Neural cell (in vitro differentiated cells): ENCODE measurements at regions not wholly inside any gene's neighbourhood (a gene's known extent, or its start where the extent isn't known, plus 50 kb on each side); places are given as distances from the start of the nearest gene placed in this dataset.

Experiments
- H2AFZ ChIP-seq: fragments of 200-600, 300-800 bp; sonication (generic), shearing (Covaris generic); 2 replicates; pipeline ENCODE4 v1.6.0; 2014; ENCODE audit warnings: low read depth, mild to moderate bottlenecking, antibody characterized with exemption, low read length, moderate library complexity
- H3F3A ChIP-seq: fragments of 200-600 bp; shearing (Covaris generic); 2 replicates; pipeline ENCODE4 v1.6.1; 2016; ENCODE audit warnings: mild to moderate bottlenecking, moderate library complexity, mixed read lengths, antibody characterized with exemption, low read length; ENCODE audit not compliant: insufficient read depth, poor library complexity, severe bottlenecking
- H3K27ac ChIP-seq: fragments of 200-600, 300-800 bp; sonication (generic), shearing (Covaris generic); 2 replicates; pipeline ENCODE4 v1.5.1; 2014; ENCODE audit warnings: mild to moderate bottlenecking, low read length, moderate library complexity
- H3K27me3 ChIP-seq: fragments of 300-800, 200-600 bp; sonication (generic), shearing (Covaris generic); 2 replicates; pipeline ENCODE4 v1.6.0; 2014; ENCODE audit warnings: mild to moderate bottlenecking, low read depth, low read length, moderate library complexity; ENCODE audit not compliant: insufficient read depth
- H3K36me3 ChIP-seq: fragments of 300-800, 200-600 bp; sonication (generic), shearing (Covaris generic); 2 replicates; pipeline ENCODE4 v1.5.1; 2014; ENCODE audit warnings: mild to moderate bottlenecking, antibody characterized with exemption, low read length, moderate library complexity; ENCODE audit not compliant: insufficient read depth
- H3K4me2 ChIP-seq: fragments of 300-800, 200-600 bp; sonication (generic), shearing (Covaris generic); 2 replicates; pipeline ENCODE4 v1.6.0; 2014; ENCODE audit warnings: mild to moderate bottlenecking, low read length
- H3K4me3 ChIP-seq: fragments of 300-800, 200-600 bp; sonication (generic), shearing (Covaris generic); 2 replicates; pipeline ENCODE4 v1.5.1; 2014; ENCODE audit warnings: mild to moderate bottlenecking, low read length, moderate library complexity
- H3K79me2 ChIP-seq: fragments of 200-600 bp; shearing (Covaris generic); replicated peaks from 2 replicates; pipeline ENCODE4 v1.6.0; 2014; ENCODE audit warnings: mild to moderate bottlenecking, low read length, moderate library complexity; ENCODE audit not compliant: insufficient read depth
- H3K9ac ChIP-seq: fragments of 300-800, 200-600 bp; sonication (generic), shearing (Covaris generic); 2 replicates; pipeline ENCODE4 v1.6.1; 2016; ENCODE audit warnings: mild to moderate bottlenecking, low read length, mixed read lengths
- H3K9me2 ChIP-seq: fragments of 200-600 bp; shearing (Covaris generic); 2 replicates; pipeline ENCODE4 v1.6.1; 2016; ENCODE audit warnings: mild to moderate bottlenecking, low read length, mixed read lengths; ENCODE audit not compliant: insufficient read depth
- H3K9me3 ChIP-seq: fragments of 200-600, 300-800 bp; sonication (generic), shearing (Covaris generic); 2 replicates; pipeline ENCODE4 v1.6.1; 2016; ENCODE audit warnings: mild to moderate bottlenecking, mixed run types, low read length, moderate library complexity, mixed read lengths
- H4K20me1 ChIP-seq: fragments of 200-600 bp; shearing (Covaris generic); 2 replicates; pipeline ENCODE4 v1.6.1; 2016; ENCODE audit warnings: mild to moderate bottlenecking, mixed run types; ENCODE audit not compliant: insufficient read depth
- EP300 ChIP-seq: fragments of 450-650 bp; conservative IDR thresholded peaks from 2 replicates; pipeline ENCODE4 v1.6.1; 2014; ENCODE audit warnings: antibody characterized with exemption, mild to moderate bottlenecking, moderate library complexity; ENCODE audit not compliant: poor library complexity, severe bottlenecking
- EZH2 ChIP-seq: fragments of 200-600, 300-800 bp; shearing (Covaris generic), sonication (generic); IDR thresholded peaks from 2 replicates; pipeline ENCODE4 v1.6.1; 2014; ENCODE audit warnings: antibody characterized with exemption, low read length, borderline replicate concordance, mild to moderate bottlenecking; ENCODE audit not compliant: insufficient read depth, poor library complexity, severe bottlenecking
- MXI1 ChIP-seq: fragments of 450-650 bp; conservative IDR thresholded peaks from 2 replicates; pipeline ENCODE4 v1.6.1; 2014; ENCODE audit warnings: antibody characterized with exemption, mild to moderate bottlenecking; ENCODE audit not compliant: poor library complexity, severe bottlenecking
- POLR2AphosphoS5 ChIP-seq: IDR thresholded peaks from 2 replicates; pipeline ENCODE4 v1.6.1; 2012
- RAD21 ChIP-seq: fragments of 450-650 bp; conservative IDR thresholded peaks from 2 replicates; pipeline ENCODE4 v1.6.1; 2014; ENCODE audit warnings: antibody characterized with exemption, mild to moderate bottlenecking, moderate library complexity
- SMC3 ChIP-seq: fragments of 450-650 bp; conservative IDR thresholded peaks from 2 replicates; pipeline ENCODE4 v1.6.1; 2014; ENCODE audit warnings: antibody characterized with exemption, mild to moderate bottlenecking, moderate library complexity; ENCODE audit not compliant: poor library complexity
- TAF1 ChIP-seq: IDR thresholded peaks from 2 replicates; pipeline ENCODE4 v1.6.1; 2012; ENCODE audit warnings: low read depth
- TF ChIP-seq, protein P1 (sequence below): fragments of 450-650 bp; IDR thresholded peaks from 2 replicates; pipeline ENCODE4 v1.5.1; 2014; ENCODE audit warnings: antibody characterized with exemption, mild to moderate bottlenecking, moderate library complexity; ENCODE audit not compliant: poor library complexity, severe bottlenecking
- TF ChIP-seq, protein P2 (sequence below): IDR thresholded peaks from 2 replicates; pipeline ENCODE4 v1.6.1; 2012; ENCODE audit warnings: borderline replicate concordance

GRCh38 chr10:89829262-89829886, 128.0 kb downstream of the KIF20B start:
- Histone ChIP-seq H3K79me2 (no peaks in the 10 kb centered on the region), H3K4me3 (no peak overlapping the region), H3K9me2 (no peaks in the 10 kb centered on the region), H3K9ac (no peak overlapping the region), H3K27ac (no peak overlapping the region), H2AFZ (no peak overlapping the region), H3K36me3 (no peaks in the 10 kb centered on the region), H3K27me3 (no peaks in the 10 kb centered on the region), H3K9me3 (no peaks in the 10 kb centered on the region), H3F3A (no peaks in the 10 kb centered on the region), H4K20me1 (no peaks in the 10 kb centered on the region), H3K4me2 (no peak overlapping the region)
- TF ChIP-seq RAD21 = no peak
- TF ChIP-seq EP300 = no peak
- no peak for TF ChIP-seq SMC3
- no peak for TF ChIP-seq POLR2AphosphoS5
- TF ChIP-seq, protein P1, sequence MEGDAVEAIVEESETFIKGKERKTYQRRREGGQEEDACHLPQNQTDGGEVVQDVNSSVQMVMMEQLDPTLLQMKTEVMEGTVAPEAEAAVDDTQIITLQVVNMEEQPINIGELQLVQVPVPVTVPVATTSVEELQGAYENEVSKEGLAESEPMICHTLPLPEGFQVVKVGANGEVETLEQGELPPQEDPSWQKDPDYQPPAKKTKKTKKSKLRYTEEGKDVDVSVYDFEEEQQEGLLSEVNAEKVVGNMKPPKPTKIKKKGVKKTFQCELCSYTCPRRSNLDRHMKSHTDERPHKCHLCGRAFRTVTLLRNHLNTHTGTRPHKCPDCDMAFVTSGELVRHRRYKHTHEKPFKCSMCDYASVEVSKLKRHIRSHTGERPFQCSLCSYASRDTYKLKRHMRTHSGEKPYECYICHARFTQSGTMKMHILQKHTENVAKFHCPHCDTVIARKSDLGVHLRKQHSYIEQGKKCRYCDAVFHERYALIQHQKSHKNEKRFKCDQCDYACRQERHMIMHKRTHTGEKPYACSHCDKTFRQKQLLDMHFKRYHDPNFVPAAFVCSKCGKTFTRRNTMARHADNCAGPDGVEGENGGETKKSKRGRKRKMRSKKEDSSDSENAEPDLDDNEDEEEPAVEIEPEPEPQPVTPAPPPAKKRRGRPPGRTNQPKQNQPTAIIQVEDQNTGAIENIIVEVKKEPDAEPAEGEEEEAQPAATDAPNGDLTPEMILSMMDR = no peak
- no peak for TF ChIP-seq MXI1
- TF ChIP-seq TAF1 = no peak
- no peak for TF ChIP-seq EZH2

GRCh38 chr10:89829887-89830269, 128.5 kb downstream of the KIF20B start:
- Histone ChIP-seq H3K4me3 (no peak overlapping the region), H3K9me3 (no peaks in the 10 kb centered on the region), H3K36me3 (no peaks in the 10 kb centered on the region), H3K27me3 (no peaks in the 10 kb centered on the region), H3K9me2 (no peaks in the 10 kb centered on the region), H3F3A (no peaks in the 10 kb centered on the region), H2AFZ (no peak overlapping the region), H3K79me2 (no peaks in the 10 kb centered on the region), H3K4me2 (no peak overlapping the region), H4K20me1 (no peaks in the 10 kb centered on the region), H3K9ac (no peak overlapping the region), H3K27ac (no peak overlapping the region)
- TF ChIP-seq RAD21 (no peak), POLR2AphosphoS5 (no peak), TAF1 (no peak)
- TF ChIP-seq, protein P1 = no peak

GRCh38 chr10:89830624-89831023, 129.2 kb downstream of the KIF20B start:
- no peaks in the 10 kb centered on the region for H3K27me3 ChIP-seq
- H3K4me3 ChIP-seq = no peak overlapping the region

More at GRCh38 chr10:89830624-89831023, 129.2 kb downstream of the KIF20B start:
- no peaks in the 10 kb centered on the region for H3K79me2 ChIP-seq
- no peak overlapping the region for H3K4me2 ChIP-seq
- H3K27ac ChIP-seq = no peak overlapping the region
- no peaks in the 10 kb centered on the region for H3K36me3 ChIP-seq
- no peak overlapping the region for H2AFZ ChIP-seq
- H3K9me3 ChIP-seq = no peaks in the 10 kb centered on the region
- H3K9ac ChIP-seq = no peak overlapping the region
- H3F3A ChIP-seq = no peaks in the 10 kb centered on the region
- TF ChIP-seq POLR2AphosphoS5 = no peak
- TF ChIP-seq, protein P2, sequence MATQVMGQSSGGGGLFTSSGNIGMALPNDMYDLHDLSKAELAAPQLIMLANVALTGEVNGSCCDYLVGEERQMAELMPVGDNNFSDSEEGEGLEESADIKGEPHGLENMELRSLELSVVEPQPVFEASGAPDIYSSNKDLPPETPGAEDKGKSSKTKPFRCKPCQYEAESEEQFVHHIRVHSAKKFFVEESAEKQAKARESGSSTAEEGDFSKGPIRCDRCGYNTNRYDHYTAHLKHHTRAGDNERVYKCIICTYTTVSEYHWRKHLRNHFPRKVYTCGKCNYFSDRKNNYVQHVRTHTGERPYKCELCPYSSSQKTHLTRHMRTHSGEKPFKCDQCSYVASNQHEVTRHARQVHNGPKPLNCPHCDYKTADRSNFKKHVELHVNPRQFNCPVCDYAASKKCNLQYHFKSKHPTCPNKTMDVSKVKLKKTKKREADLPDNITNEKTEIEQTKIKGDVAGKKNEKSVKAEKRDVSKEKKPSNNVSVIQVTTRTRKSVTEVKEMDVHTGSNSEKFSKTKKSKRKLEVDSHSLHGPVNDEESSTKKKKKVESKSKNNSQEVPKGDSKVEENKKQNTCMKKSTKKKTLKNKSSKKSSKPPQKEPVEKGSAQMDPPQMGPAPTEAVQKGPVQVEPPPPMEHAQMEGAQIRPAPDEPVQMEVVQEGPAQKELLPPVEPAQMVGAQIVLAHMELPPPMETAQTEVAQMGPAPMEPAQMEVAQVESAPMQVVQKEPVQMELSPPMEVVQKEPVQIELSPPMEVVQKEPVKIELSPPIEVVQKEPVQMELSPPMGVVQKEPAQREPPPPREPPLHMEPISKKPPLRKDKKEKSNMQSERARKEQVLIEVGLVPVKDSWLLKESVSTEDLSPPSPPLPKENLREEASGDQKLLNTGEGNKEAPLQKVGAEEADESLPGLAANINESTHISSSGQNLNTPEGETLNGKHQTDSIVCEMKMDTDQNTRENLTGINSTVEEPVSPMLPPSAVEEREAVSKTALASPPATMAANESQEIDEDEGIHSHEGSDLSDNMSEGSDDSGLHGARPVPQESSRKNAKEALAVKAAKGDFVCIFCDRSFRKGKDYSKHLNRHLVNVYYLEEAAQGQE = no peak
- TF ChIP-seq TAF1 = no peak
- no peak for TF ChIP-seq SMC3
- TF ChIP-seq RAD21 = no peak
- TF ChIP-seq, protein P1 = no peak
- TF ChIP-seq EP300 = no peak
- TF ChIP-seq MXI1 = no peak
- no peak for TF ChIP-seq EZH2
- H3K9me2 ChIP-seq = no peaks in the 10 kb centered on the region
- H4K20me1 ChIP-seq = no peaks in the 10 kb centered on the region
